ENCODE measurements at regions not wholly inside any gene's neighbourhood (a gene's known extent, or its start where the extent isn't known, plus 50 kb on each side); places are given as distances from the start of the nearest gene placed in this dataset.

GRCh38 chr7:10662491-10662890, 311.2 kb upstream of the PHF14 start:
- no peak for TF ChIP-seq CTCF (IDR thresholded peaks at IDR 0.05; ENCODE audit: borderline replicate concordance, insufficient read depth, low read depth, low read length)
- no peak overlapping the region for H3K4me3 ChIP-seq (ENCODE audit: low read depth, low read length)

- TF ChIP-seq CTCF (IDR thresholded peaks at IDR 0.05; ENCODE audit: borderline replicate concordance, insufficient read depth, low read depth, low read length) = no peak
- H3K4me3 ChIP-seq (ENCODE audit: low read depth, low read length) = no peak overlapping the region
These were observed 310.4 kb upstream of the PHF14 start for GRCh38 chr7:10662982-10663884.

GRCh38 chr7:10672186-10672585, 301.5 kb upstream of the PHF14 start:
- TF ChIP-seq CTCF (IDR thresholded peaks at IDR 0.05; ENCODE audit: borderline replicate concordance, insufficient read depth, low read depth, low read length) = no peak
- no peak overlapping the region for H3K4me3 ChIP-seq (ENCODE audit: low read depth, low read length)

- TF ChIP-seq CTCF (IDR thresholded peaks at IDR 0.05; ENCODE audit: borderline replicate concordance, insufficient read depth, low read depth, low read length) = no peak
- no peak overlapping the region for H3K4me3 ChIP-seq (ENCODE audit: low read depth, low read length)
These were observed 296.5 kb upstream of the PHF14 start for GRCh38 chr7:10677211-10677610.

GRCh38 chr7:10677668-10678232, 295.9 kb upstream of the PHF14 start:
- TF ChIP-seq CTCF (IDR thresholded peaks at IDR 0.05; ENCODE audit: borderline replicate concordance, insufficient read depth, low read depth, low read length) = no peak
- H3K4me3 ChIP-seq (ENCODE audit: low read depth, low read length) = no peak overlapping the region

- no peak for TF ChIP-seq CTCF (IDR thresholded peaks at IDR 0.05; ENCODE audit: borderline replicate concordance, insufficient read depth, low read depth, low read length)
- no peak overlapping the region for H3K4me3 ChIP-seq (ENCODE audit: low read depth, low read length)
These were observed 289.1 kb upstream of the PHF14 start for GRCh38 chr7:10684606-10685005.

- no peak overlapping the region for H3K4me3 ChIP-seq (ENCODE audit: low read depth, low read length)
- TF ChIP-seq CTCF (IDR thresholded peaks at IDR 0.05; ENCODE audit: borderline replicate concordance, insufficient read depth, low read depth, low read length) = no peak
These were observed 288.6 kb upstream of the PHF14 start for GRCh38 chr7:10685040-10685439.
